GM21423 (cell line): ENCODE measurements at regions not wholly inside any gene's neighbourhood (a gene's known extent, or its start where the extent isn't known, plus 50 kb on each side); places are given as distances from the start of the nearest gene placed in this dataset.

Experiments
- ATAC-seq: cut with Tn5 transposase; IDR thresholded peaks from one replicate; pipeline ENCODE4 v1.9.1; 2021; ENCODE audit warnings: mild to moderate bottlenecking, moderate library complexity; ENCODE audit not compliant: unreplicated experiment

DNA sequence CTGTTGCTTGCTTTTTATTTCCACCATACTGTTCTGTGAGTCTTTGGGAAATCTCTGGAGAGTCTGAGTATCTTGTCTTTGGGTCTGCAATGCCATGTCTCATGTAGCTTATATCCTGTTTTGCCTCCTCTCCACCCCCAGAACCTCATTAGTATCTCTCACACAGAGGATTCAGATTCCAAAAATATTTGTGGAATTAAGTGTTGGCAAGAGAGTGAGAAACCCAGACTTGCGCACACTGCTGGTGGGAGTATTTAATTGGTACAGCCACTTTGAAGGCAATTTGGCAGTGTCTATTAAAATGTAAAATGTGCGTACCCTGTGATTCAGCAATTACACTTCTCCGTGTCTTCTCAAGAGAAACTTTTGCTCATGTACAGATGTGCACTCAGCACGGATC, 68.6 kb downstream of the ZNF621 start:
- no peak for ATAC-seq

DNA sequence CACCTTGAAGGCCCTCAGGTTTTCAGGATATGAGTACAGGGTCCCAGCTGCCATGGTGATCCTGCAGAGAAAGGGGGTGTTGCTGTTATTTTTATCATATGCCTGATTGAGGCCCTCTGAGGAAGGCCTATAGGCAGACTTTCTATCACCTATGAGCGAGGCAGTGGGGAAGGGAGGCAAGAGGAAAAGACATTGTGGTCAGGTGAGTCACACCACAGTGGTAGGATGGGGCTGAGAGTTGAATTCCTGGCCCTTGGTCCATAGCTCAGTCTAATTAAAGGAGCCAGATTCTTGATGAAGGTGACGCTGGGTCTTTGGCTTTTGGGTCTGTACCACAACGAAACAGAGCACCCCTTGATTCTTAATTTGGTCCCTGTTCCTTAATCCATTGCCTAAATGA, 72.7 kb downstream of the ZNF621 start:
- no peak for ATAC-seq

DNA sequence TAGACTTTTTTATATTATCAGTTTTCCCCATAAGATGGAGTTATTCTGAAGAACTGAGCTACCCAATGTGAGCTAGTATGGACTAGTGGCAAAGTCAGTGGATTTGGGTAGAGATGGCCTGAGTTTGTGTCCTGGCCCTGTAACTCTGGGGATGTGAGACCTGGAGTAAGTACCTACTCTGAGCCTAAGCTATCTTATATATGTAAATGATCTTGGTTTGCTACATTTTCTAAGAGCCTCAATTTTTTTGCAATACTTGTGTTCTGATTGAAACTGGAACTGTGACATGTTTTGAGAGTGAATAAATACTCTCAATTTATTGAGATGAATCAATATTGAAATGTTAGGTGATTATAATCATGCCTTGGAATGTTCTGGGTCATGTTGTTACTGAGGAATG, 73.6 kb downstream of the ZNF621 start:
- ATAC-seq: no peak

DNA sequence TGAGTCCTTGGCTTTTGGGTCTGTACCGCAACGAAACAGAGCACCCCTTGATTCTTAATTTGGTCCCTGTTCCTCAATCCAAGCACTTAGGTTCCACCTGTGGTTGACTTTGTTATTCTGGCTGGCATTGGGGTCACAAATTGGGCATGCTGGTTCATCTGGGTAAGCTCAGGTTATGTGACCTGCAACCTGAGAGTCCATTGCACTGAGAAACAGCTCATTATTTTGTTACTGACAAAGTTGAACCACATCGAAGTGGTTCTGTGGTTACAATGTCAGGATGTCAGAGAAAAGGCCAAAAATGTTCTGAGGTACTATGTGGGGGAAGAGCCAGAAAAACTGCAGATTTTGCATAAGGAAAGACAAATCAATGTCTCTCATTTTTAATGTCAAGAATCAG, 74.2 kb downstream of the ZNF621 start:
- no peak for ATAC-seq

DNA sequence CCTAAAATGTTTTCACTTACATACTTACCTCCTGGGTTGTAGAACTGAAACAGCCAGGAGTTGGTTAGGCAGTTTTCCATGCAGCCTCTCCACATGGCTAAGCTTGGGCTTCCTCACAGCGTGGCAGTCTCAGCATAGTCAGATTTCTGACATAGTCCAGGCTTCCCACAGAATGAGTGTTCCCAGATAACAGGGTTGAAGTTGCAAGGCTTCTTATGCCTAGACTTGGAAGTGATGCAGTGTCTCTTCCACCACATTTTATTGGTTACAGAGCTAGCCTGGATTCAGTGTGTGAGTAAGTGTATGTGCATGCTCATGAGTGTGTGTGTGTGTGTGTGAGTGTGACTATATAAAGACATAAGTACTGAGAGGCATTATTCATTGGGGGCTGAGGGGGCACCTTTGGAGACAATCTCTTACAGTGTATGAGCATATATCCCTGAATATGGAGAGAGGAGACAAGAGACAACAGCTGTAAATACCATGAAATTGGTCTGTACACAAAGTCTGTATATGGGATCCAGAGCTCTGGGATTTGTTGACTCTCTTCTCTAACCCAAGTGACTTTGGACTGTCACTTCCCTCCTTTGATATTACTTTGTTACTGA, 78.1 kb downstream of the ZNF621 start:
- ATAC-seq: no peak

DNA sequence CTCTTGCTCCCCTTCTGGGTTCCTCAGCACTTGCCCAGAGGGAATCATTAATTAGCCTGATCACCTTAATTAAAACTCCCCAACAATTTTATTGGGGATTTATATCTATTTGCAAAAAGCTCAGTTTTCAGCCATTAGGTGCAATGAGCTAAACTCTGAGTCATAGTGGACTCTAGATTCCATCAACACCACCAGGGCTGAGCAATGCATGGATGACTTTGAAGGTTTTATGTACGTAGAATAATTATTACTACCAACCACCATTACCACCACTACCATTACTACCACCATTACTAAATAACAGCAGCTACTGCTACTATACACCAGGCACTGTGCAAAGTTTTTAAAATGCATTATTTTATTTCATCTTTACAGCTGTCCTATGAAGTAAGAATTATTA, 81.2 kb downstream of the ZNF621 start:
- ATAC-seq: no peak

DNA sequence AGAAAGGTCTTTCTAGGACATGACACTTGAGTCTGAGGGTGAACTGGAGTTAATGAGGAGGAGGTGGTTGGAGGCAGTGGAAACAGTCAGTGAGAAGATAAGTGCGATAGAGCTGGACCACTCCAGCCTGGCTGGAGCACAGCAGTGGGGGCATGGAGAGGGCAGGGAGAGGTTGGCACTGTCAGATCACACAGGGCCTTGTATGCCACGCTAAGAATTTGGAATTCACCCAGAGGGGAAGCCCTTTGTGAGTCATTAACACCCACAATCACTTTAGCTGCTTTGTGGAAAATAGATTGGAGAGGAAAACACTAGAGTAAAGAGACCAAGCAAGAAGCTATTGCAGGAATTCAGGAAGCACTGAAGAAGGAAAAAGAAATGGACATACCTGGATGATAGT, 83.3 kb downstream of the ZNF621 start:
- ATAC-seq: no peak

DNA sequence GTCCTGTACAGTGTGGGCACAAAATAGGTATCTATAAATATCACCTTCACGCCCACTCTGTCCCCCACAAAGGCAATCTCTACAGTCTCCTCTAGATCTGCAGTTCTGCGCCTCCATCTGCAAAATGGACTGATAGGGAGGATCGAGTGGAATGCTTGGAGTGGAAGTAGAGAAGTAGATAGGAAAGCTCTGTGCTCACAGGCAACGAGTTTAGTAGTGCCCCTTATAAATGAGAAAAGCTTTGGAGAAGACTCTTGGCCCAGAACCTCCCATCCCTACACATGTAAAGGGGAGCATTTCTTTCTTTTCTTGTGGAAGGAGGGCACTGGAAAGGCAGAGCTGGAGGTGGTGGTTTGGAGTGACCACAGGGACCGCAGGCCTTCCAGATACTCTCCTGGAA, 88.5 kb downstream of the ZNF621 start:
- ATAC-seq: no peak

DNA sequence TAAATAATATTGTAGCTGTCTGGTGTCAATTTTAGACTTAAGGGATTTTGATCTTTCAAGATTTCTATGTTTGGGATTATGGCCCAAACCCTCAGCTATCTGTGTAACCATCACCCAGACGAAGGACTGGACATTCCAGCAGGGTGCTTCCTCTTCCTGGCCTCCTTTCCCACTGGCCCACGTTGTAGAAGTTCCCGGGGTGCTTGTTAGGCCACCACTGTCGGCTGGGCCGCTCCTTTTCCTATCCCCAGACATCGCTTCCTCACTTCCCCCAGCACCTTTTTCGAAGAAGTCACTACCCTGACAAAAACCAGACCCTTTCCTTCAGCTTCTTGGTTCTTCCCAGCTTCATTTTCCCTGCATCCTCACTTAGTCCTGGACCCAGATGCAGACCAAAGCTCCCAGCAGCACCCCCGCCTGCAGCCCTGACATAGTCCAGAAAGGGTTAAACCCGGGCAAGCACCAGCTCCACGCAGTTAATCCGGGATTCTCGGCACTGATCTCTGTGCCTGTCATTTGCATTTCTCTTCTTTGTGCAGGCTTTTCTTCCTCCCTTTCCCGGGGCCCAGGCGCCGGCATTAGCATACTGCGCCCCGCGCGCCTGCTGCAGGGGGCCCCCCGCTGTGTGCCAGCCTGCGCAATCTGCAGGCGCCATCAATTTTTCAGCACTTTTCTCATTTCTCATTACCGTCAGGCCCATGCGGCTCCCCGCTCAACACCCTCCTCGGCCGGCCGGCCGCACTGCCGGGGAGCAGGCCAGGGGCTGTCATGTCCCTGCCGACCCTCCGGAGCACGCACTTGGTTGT, 90.6 kb downstream of the ZNF621 start:
- ATAC-seq: no peak

DNA sequence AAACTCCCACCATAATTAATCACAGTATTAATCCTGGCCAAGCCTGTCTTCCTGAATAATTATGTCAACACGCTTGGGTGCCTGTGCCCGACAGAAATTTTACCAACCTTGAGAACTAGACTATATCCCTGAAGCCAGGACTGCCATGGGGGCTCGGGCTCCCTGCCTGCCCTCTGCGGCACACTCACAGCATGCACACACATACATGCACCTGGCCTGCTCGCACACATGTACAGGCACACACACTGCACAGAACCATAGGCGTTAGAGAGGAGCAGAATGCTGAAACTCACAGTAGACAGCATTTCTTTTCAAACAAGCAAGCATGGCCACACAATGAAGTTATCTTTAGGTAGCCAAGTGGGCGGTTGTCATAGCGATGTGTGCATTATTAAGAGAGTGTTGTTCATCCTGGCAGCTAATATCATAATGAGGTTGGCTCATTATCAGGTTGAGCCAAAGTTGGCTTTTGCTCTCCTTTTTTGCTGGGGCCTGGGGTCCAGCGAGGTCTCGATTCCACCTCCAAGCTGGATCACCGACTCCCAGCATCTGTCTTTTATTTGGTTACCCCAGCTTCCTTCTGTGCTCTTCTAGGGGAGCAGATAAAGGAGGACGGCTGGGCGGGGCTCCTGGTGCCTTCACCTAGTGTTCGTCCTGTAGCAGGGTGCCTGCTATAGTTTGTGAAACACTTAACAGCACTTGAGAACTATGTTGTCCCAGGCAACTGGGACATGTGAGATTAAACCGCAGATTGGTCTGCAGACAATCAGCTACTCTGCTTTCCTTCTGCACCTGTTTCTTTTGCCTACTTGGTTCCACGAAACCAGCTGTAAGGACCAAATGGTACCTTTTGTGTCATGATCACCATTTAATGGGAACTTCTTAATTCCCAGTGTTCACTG, 91.4 kb downstream of the ZNF621 start:
- no peak for ATAC-seq

DNA sequence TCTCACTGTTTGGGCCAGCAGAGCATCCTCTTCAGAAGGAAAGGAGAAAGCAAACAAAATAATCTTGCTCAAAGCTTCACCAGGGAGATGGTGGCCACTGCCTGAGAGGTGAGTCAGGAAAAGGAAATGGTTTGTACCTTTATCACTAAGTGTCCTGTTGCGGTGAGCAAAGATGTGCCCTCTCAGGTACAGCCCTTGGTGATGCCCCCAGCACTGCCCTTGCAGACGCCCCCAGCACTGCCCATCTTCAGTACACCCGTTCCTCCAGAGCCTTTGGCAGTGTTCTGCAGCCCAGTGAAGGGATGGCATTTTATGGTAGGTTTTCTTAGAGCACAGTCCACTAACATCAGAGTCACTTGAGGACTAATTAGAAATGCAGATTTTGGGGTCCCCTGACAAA, 92.3 kb downstream of the ZNF621 start:
- no peak for ATAC-seq

DNA sequence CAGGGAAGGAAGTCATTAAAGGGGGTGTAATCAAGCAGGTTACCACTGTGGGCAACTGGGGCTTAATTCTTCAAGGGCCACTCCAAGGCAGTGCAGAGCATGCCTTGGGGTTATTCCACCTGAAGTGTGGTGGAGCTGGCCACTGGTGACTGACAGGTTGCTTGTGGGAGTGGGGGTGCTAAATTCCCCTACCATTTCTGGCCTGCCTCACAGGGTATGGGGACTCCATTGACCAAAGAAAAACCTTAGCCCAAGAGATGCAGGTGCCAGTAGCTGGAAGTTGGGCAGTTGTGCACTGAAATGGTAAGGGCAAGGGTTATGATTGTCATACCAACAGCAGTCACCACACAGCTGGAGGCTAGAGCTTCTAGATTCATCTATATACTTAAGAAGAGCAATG, 93.4 kb downstream of the ZNF621 start:
- ATAC-seq: no peak

DNA sequence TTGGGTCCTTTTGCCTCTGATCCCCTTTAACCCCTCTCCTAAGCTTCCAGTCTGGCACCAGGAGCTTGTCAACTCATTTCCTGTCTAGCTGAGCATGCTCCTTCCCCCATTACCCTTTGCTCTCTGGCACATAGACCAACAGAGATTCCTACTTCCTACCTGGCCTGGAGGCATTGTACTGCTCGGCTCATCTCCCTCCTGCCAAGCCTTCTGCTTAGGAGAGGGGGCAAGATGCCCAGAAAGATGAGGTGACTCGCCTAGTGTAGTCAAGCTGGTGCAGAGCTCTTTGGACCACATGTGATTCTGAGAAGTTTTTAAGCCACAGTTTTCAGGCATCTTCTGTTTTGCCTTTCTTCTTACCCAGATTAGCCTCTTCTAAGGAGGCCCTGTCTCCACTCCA, 95.4 kb downstream of the ZNF621 start:
- ATAC-seq: no peak

DNA sequence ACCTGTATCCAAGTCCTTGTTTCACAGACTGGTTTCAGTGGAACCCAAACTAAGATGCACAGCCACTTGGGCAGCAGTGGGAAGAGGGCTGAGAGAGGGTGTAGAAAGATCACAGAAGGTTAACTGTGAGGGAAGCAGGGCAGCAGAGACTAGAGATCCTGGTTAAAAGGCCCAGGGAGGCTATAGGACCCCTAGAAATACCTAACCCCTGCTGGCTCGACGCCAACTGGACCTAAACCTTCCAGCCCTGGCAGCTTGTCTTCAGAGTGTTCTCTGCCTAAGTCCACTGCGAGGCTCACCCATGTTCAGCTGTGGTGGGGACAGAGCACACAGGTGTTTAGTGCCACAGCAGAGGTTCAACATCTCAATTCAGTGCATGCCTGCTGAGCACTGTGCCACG, 96.5 kb downstream of the ZNF621 start:
- ATAC-seq: no peak

DNA sequence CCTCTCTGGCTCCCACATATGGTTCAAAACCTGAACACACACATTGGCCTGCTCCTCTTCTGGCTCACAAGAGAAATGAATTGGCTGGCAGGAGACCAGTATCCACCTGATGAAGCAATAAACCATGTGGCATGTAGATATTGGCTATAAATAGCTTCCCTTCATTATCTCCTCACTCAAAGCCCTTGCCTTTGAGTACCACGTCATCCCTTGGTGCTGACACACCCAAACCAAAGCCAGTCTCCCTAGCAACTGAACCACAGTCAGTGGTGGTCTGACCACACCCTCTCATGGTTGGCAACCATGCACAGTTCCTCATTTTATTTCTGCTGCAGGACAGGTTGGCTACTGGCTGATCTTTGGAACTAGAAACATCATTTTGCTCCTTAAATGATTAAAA, 98.8 kb downstream of the ZNF621 start:
- peak; percentile 90 for ATAC-seq

DNA sequence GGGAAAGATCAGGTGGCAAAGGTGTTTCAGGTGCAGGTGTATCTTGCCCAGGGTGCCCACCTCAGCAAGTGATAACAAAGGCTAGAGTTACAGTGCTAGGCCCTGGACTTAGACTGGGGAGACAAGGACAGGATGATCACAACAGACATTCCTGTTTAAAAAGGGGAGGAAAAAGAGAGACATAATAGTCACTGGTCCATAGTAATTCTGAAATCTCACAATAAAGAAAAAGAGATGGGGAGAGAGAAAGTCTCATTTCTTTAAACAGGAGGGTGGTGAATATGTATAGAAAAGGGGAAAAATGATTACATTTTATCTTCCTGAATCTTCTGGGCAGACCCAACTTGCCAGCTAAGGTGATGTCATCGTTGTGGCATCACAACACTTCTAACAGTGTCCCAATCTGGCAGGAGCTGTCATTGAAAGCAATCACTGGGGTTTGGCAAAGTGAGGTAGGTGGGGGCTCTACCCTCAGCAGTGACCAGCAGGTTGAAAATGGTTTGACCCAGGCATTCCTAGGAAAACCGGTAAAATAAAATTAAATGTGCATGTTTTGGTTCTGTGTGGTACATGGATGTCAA, 99.5 kb downstream of the ZNF621 start:
- ATAC-seq: no peak

DNA sequence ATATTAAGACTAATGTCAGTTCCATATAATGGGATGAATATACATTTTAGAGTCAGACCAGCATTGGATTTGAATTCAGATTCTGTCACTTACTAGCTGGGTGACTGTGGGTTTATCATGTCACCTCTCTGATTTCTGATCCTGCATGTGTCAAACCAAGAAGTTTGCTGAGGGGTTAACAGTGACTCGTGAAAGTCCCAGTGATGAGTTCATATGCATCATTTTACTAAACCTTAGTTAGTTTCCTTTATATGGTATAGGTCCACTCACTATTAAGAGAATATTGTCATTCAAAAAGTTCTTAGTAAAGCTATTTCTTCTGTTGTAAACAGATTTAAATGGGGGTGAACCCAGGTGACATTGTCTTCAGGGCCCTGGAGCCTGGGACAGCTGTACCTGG, 102.3 kb downstream of the ZNF621 start:
- no peak for ATAC-seq

DNA sequence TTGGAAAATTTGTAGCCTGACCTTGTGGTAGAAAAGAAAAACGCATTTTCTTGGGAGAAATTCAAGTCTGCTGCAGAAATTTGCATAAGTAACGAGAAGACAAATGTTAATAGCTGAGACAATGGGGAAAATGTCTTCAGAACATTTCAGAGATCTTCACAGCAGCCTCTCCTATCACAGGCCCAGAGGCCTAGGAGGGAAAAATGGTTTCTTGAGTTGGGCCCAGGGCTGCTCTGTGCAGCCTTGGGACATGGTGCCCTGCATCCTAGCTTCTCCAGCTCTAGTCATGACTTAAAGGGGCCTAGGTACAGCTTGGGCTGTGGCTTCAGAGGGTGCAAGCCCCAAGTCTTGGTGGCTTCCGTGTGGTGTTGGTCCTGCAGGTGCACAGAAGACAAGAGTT, 104.2 kb downstream of the ZNF621 start:
- ATAC-seq: no peak

DNA sequence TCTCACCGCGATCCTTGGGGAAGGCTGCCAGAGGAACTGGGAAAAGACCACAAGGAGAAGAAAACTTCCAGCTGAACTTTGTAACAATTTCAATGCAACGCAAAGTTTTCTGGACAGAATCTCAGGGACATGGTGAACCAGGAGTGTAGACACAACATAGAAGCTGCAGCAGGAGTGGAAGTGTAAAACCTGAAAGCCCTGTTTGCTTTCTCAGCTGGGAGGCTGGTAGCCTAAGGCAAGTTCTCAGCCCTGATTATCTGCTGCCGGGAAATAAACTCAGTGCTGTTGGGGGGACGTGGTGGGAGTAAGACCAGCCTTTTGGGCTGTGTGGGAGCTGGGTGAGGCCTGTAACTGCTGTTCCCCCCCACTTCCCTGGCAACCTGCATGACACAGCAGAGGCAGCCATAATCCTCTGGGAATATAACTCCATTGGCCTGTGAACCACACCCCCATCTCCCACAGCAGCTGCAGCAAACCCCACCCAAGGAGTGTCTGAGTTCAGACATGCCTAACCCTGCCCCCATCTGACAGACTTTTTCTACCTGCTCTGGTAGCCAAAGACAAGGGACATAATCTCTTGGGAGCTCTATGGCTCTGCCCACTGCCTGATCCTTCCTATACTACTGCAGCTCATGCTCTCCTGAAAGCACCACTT, 106.7 kb downstream of the ZNF621 start:
- no peak for ATAC-seq

DNA sequence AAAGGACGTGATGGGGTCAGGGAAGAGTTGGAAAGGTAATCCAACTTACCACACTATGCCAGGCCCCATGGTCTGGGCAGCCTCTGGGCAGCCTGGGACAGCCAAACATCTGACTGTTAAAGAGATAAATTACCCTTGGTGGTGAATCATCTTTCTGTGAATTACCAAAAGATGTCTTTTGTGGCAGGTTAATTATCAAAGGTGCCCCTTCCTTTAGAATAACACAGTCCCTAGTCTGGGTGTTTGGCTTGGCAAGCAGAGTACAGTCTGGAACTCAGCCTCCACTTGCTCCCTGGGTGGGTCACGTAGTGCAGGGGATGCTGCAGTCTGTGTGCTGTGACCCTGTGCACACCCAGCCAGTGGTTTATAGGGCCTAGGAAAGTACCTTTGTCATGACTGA, 113.1 kb downstream of the ZNF621 start:
- ATAC-seq: no peak

DNA sequence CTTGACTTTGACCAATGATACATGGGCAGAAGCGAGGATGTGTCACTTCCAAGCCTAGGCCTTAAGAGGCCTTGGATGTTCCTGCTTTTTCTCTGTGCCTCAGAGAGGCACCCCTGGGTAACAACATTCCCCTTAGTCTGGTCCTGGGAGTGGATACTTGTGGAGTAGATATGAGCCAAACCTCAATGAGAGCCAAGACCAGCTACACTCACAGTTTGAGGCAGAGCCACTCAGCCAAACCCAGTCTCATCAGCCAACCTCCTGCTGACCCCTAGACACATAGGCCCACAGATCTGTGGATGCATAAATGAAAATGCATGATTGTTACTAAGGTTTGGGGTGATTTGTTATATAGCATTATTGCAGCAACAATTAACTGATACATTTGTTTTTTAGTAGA, 114.2 kb downstream of the ZNF621 start:
- no peak for ATAC-seq
